ENCODE measurements at regions not wholly inside any gene's neighbourhood (a gene's known extent, or its start where the extent isn't known, plus 50 kb on each side); places are given as distances from the start of the nearest gene placed in this dataset.

DNA sequence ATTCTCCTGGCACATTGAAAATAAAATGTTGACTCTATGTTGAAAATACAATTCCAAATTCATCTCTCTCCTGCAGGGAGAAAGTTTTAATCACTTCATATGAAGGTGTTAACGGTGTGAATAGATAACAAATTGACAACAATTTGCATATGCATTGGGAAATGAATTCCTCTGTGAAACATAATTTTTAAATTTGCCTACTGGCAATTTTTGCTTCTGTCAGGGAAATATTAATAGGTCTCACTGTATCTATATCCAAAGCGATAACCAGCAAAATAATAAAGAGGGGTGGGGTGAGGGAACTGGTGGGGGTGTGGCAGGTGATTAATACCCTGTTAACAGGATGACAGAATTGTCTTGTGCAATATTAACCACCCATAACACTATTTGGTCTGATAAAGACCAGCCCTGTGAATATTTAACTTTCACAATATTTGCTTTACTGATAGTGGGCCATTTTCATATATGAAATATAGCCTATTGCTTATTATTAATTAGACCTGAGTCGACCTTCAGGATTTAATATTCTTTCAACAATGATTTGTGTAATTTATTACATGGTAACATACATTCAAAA, 239.0 kb upstream of the SSTR1 start:
- no peak overlapping the region for H3K9ac ChIP-seq (replicated peaks; ENCODE audit: extremely low read depth, insufficient read depth, low read length)
- H4K20me1 ChIP-seq (replicated peaks; ENCODE audit: control insufficient read depth, extremely low read depth, insufficient read depth, low read length): no peaks in the 10 kb centered on the region
- no peak for DNase-seq (ENCODE audit: low read depth, low spot score)
- H3K9me3 ChIP-seq (replicated peaks; ENCODE audit: control insufficient read depth, insufficient read depth, low read length): no peaks in the 10 kb centered on the region
- H3K36me3 ChIP-seq (ENCODE audit: control insufficient read depth in 2 of 2, extremely low read depth in 1 of 2, insufficient read depth in 2 of 2, low read length in 2 of 2): no peaks in the 10 kb centered on the region
- intact Hi-C loops (cut with micrococcal nuclease) (no loop called here), dilution Hi-C loops (cut with MboI; ENCODE audit: extremely low pct_ligation_motif_present, low sequenced_read_pairs) (no loop called here)
- no TSS peak for BruUV-seq (replicated peaks)
- ChIA-PET POLR2A (no interaction called here), CTCF (no interaction called here)
- H3K79me2 ChIP-seq (ENCODE audit: control insufficient read depth, insufficient read depth, low read length): no peaks in the 10 kb centered on the region
- no peak for FAIRE-seq
- TF ChIP-seq, protein P1, sequence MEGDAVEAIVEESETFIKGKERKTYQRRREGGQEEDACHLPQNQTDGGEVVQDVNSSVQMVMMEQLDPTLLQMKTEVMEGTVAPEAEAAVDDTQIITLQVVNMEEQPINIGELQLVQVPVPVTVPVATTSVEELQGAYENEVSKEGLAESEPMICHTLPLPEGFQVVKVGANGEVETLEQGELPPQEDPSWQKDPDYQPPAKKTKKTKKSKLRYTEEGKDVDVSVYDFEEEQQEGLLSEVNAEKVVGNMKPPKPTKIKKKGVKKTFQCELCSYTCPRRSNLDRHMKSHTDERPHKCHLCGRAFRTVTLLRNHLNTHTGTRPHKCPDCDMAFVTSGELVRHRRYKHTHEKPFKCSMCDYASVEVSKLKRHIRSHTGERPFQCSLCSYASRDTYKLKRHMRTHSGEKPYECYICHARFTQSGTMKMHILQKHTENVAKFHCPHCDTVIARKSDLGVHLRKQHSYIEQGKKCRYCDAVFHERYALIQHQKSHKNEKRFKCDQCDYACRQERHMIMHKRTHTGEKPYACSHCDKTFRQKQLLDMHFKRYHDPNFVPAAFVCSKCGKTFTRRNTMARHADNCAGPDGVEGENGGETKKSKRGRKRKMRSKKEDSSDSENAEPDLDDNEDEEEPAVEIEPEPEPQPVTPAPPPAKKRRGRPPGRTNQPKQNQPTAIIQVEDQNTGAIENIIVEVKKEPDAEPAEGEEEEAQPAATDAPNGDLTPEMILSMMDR (IDR thresholded peaks at IDR 0.05; ENCODE audit: extremely low read depth in 1 of 2, insufficient read depth in 1 of 2, low read depth in 1 of 2, low read length in 2 of 2): no peak
- TF ChIP-seq POLR2AphosphoS5 (IDR thresholded peaks at IDR 0.05; ENCODE audit: insufficient read depth, low read depth, low read length) (no peak), MYC (IDR thresholded peaks at IDR 0.05; ENCODE audit: low read depth, low read length) (no peak), FOS (IDR thresholded peaks at IDR 0.05; ENCODE audit: borderline replicate concordance, insufficient read depth, low read length) (no peak), GATA2 (IDR thresholded peaks at IDR 0.05; ENCODE audit: insufficient read depth, insufficient read length, low read depth, low read length) (no peak), JUN (IDR thresholded peaks at IDR 0.05; ENCODE audit: borderline replicate concordance, insufficient read depth, insufficient read length, low read depth) (no peak), EZH2 (IDR thresholded peaks at IDR 0.05; ENCODE audit: borderline replicate concordance, low read depth, low read length, severe bottlenecking) (no peak), POLR2A (IDR thresholded peaks at IDR 0.05; ENCODE audit: low read depth, low read length) (no peak)
- TF ChIP-seq, protein P2, sequence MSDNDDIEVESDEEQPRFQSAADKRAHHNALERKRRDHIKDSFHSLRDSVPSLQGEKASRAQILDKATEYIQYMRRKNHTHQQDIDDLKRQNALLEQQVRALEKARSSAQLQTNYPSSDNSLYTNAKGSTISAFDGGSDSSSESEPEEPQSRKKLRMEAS (IDR thresholded peaks at IDR 0.05; ENCODE audit: insufficient read depth, insufficient read length): no peak
- H2AFZ ChIP-seq (ENCODE audit: low read depth, low read length): no peak overlapping the region
- no peak overlapping the region for H3K27ac ChIP-seq (ENCODE audit: insufficient read depth, low read depth, low read length)
- no peaks in the 10 kb centered on the region for H3K4me1 ChIP-seq (ENCODE audit: control insufficient read depth, extremely low read depth, insufficient read depth, low read length)
- no peaks in the 10 kb centered on the region for H3K9me1 ChIP-seq (replicated peaks; ENCODE audit: control insufficient read depth, extremely low read depth, insufficient read depth, low read length)
- no peaks in the 10 kb centered on the region for H3K27me3 ChIP-seq (ENCODE audit: control insufficient read depth in 2 of 2, insufficient read depth in 2 of 2, low read length in 2 of 2)
- H3K4me3 ChIP-seq (replicated peaks in 1 of 3; ENCODE audit: insufficient read depth in 1 of 3, low read depth in 1 of 3, low read length in 3 of 3): no peak overlapping the region
- H3K4me2 ChIP-seq (ENCODE audit: insufficient read depth, low read length): no peak overlapping the region
